Activated CD4-positive, alpha-beta T cell treated with anti-CD3 and anti-CD28 coated beads, Interleukin-10, Interleukin-2, amounts not matched to agents 100 ng/mL and 50 ng/mL, durations not matched to agents 16 hours and 8 hours (primary cell): ENCODE measurements at regions not wholly inside any gene's neighbourhood (a gene's known extent, or its start where the extent isn't known, plus 50 kb on each side); places are given as distances from the start of the nearest gene placed in this dataset.
"Not testable (repeated sequence)": the region's sequence is repeated elsewhere in the genome, so short reads cannot be mapped to it uniquely, and the experiment has no call there.

Experiments used
- DNase-seq: peaks from one replicate; pipeline ENCODE4 v3.0.0-alpha.2; 2020

DNA sequence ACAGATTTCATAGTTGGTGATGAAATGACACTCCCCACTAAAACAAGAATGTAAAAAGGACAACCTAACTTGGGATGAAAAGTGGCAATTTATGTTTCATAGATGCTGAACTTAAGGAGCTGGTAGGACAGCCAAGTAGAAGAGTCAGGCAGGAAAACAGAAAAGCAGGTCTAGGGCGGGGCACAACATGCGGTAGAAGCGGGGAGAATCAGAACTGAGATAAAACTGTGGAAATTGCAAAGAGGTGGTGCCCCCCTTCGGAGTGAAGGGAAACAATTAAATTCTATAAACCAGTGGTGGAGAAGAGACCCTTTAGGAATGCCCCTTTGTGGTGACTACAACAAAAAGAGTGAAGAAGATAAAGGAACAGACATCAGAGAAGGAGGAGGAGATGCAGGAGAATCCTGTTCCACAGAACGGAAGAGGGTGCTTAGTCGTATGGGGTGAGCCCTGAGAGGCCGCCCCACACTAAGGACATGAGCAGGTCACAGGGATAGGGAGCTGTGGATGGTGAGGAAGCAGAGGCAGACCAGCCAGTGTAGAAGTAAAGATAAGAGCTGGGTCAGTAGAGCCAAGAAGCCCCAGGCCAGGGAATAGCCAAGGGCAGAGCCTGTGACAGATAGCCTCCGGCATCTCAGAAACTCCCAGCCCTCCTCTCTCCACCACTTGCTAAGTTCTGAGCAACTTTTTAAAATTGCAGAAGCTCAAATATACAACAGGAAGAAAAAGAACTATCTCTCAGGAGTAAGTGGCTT is 100.3 kb upstream of the DOCK9 start:
- DNase-seq = no peak

DNA sequence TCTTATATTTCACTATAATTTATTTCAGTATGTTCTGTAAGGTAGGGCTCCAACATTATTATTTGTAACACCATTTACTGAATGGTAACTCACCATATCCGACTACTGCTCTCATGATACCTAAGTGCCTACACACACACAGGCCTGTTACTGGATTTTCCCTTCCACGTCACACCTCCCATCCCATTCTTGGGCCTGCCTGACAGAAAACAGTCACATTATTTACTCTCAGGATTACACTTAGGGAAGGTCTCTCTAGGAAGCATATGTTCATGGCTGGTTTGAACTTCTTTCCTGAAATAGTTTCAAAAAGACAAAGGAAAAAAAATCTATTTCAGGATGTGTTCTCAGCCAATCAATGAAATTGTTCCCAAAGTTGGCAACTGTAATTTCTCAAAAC is 102.3 kb upstream of the DOCK9 start:
- no peak for DNase-seq

DNA sequence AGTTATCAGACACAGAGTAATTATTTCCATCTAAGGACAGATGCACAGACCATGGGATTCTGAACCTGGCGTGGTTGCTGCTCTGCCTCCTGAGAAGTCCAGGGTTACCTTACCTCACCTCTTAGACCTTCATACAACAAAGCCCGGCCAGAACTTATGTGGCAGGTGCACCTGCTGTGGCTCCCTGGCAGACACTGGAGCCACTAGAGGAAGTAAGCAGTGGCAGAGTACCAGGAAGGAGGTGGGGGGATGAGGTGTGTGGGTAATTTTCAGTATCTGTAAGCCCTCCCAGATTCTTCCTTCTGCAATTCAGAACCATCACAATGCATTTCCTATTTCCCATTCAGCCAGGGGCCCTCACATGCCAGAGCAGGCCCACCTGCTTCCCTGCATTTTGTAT is 106.1 kb upstream of the DOCK9 start:
- no peak for DNase-seq

- no peak for DNase-seq
Measured at GRCh38 chr13:99085139-99085807, 107.4 kb upstream of the DOCK9 start.

DNA sequence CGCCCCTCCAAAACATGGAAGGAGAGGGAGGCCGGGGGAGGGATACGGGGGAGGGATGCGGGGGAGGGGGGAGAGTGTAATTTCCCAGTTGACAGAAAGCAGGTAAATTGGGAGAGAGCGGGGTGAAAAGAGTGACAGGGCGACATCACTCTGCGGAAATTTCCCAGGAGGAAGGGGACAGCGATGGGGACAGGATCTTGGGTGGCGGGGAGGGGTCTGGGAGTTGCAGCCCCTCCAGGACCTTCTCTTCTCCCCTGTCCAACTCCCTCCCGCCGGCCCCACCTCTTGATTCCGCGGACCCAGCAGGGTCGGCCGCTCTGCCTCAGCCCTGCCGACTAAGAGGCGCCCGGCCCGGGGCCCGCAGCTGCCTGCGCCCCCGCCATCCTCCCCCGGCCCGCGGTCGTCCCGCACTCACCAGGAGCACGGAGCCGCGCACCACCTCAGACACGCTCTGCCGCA is 108.0 kb upstream of the DOCK9 start:
- DNase-seq = no peak

- DNase-seq = peak; percentile 70
Measured at GRCh38 chr13:99086267-99087097, 108.6 kb upstream of the DOCK9 start.

- peak; percentile 96 for DNase-seq
Measured at GRCh38 chr13:99087098-99087953, 109.5 kb upstream of the DOCK9 start.

- peak; percentile 35 for DNase-seq
Measured at GRCh38 chr13:99087954-99088491, 110.2 kb upstream of the DOCK9 start.

GRCh38 chr13:99093997-99094396 is 106.7 kb upstream of the UBAC2 start:
- no peak for DNase-seq

- DNase-seq = not testable (repeated sequence)
Measured at GRCh38 chr13:99101831-99102230, 98.8 kb upstream of the UBAC2 start.

- no peak for DNase-seq
Measured at GRCh38 chr13:99103536-99103935, 97.1 kb upstream of the UBAC2 start.

DNA sequence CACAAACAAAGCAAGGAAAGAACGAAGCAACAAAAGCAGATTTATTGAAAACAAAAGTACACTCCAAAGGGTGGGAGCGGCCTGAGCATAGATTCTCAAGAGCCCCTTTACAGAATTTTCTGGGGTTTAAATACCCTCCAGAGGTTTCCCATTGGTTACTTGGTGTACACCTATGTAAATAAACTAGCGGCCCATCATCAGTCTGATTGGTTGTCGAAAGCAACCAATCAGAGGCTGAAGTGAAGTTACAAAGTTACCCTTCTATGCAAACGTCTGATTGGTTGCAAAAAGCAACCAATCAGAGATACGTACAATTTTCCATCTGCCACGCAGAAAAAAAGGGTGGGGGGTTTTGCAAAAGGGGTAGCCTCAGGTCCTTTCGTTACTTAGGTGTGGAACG is 96.3 kb upstream of the UBAC2 start:
- DNase-seq = no peak

- DNase-seq = no peak
Measured at GRCh38 chr13:99105160-99105559, 95.5 kb upstream of the UBAC2 start.

DNA sequence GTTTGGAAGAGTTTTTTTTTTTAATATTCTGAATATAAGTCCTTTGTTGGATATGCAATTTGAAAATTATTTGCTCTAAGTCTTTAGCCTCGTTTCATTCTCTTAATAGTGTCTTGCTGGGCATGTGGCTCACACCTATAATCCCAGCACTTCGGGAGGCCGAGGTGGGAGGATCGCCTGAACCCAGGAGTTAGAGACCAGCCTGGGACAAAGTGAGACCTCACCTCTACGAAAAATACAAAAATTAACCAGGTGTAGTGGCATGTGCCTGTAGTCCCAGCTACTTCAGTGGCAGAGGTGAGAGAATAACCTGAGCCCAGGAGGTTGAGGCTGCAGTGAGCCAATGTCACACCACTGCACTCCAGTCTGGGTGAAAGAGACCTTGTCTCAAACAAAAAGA is 87.3 kb upstream of the UBAC2 start:
- no peak for DNase-seq

DNA sequence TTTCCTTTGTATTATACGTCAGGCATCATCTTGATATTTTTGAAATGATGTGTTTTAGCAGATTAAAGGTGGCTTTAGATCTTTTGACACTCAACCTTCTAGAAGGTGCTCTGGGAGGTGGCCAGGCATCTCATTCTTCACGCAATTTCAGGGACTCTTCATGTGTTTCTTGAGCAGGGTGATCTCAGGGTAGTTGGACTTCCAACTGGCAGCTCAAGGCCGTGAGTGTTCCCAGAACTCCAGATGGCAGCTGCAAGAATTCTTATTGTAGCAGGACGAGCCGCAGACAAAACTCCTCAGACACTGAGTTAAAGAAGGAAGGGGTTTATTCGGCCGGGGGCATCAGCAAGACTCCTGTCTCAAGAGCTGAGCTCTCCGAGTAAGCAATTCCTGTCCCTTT is 82.5 kb upstream of the UBAC2 start:
- no peak for DNase-seq

DNA sequence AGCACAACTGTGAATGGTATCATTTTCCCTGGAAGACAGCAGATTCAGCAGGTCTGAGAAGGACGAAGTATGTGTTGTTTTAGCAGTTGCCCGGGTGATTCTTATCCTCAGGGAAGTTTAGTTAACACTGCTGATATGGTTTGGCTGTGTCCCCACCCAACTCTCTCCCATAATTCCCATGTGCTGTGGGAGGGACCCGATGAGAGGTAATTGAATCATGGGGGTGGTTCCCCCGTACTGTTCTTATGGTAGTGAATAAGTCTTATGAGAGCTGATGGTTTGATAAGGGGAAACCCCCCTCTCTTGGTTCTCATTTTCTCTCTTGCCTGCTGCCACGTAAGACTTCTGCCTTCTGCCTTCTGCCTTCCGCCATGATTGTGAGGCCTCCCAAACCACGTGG is 81.0 kb upstream of the UBAC2 start:
- DNase-seq = peak; percentile 60

- DNase-seq = no peak
Measured at GRCh38 chr13:99120751-99121150, 79.9 kb upstream of the UBAC2 start.

DNA sequence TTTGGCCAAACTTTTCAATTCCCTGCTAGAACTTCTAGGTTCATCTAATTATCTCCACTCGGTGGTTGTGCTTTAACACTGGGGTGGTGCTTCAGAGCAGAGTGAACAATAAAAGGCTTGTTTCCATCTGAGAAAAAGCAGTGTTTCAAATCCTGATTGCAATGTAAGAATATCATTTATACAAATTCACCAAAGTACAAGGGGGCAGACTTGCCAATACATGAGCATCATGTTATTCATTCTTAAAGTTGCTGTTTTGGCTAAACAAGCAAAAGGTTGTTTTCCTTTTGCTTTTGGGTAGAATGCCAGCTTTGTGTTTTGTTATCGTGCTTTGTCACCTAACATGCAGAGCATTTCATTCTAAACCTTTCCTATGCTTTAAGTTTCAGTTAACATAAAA is 78.5 kb upstream of the UBAC2 start:
- no peak for DNase-seq

GRCh38 chr13:99123101-99124045 is 77.3 kb upstream of the UBAC2 start:
- DNase-seq = no peak

- DNase-seq = no peak
Measured at GRCh38 chr13:99124046-99124400, 76.6 kb upstream of the UBAC2 start.

DNA sequence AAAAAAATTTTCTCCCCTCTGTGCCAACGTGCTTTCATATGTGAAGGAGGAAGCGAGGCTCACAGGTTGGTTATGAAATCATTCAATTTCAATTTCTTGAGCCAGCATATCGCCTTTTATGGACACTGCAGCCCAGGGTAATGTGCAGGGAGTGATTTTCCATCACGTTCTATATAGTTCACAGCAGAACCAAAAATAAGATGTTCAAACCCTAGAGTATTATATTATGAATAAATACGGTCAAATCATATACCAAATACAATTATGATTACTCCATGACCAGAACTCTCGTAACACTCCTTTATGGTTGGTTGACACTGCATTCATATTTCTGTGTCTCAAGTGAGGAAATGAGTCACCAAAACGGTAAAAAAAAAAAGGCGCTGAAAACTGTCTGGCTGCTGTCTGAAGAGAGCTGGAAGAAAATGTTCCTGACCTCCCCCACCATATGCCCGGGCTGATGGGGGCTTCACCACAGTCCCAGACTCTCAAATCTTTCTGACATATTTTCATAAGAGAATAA is 75.8 kb upstream of the UBAC2 start:
- DNase-seq = peak; percentile 82
